ENCODE measurements at regions not wholly inside any gene's neighbourhood (a gene's known extent, or its start where the extent isn't known, plus 50 kb on each side); places are given as distances from the start of the nearest gene placed in this dataset.

DNA sequence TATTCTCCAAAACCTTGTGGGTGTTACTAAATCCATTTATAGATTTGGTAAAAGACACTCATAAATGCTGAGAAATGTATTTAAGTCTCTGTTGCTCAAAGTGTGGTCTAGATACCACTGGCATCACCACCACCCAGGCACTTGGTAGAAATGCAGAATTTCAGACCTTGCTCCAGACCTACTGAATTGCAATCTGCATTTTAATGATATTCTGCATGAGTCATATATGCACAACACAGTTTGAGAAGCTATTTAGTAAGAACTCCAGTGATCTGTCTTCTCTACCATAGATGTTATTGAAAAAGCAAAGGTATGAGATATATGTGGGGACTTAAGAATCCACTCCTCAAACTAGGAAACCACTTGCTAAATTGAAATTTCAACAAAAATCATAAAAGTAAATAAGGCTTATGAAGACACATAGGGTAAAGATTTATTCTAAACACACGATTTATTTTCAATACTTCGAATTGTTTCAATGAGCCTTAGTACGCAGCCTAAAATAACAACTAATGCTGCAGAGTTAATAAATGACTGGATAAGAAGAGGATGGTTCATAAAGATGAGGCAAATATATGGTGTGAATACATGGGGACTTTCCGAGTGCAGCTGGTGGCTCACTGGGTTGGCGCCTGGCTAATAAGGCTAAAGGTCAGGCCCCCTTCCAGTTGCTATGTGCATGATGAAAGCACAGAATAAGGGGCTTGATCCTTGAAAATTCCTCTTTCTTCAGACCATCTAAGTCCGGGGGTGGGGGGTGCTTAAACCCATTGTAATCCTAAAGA, 813.3 kb downstream of the NR2F2 start:
- DNase-seq (ENCODE audit: low read depth in 2 of 2, low spot score in 1 of 2) = no peak

GRCh38 chr15:97144377-97144711, 813.8 kb downstream of the NR2F2 start:
- DNase-seq (ENCODE audit: low read depth in 2 of 2, low spot score in 1 of 2) = no peak

DNA sequence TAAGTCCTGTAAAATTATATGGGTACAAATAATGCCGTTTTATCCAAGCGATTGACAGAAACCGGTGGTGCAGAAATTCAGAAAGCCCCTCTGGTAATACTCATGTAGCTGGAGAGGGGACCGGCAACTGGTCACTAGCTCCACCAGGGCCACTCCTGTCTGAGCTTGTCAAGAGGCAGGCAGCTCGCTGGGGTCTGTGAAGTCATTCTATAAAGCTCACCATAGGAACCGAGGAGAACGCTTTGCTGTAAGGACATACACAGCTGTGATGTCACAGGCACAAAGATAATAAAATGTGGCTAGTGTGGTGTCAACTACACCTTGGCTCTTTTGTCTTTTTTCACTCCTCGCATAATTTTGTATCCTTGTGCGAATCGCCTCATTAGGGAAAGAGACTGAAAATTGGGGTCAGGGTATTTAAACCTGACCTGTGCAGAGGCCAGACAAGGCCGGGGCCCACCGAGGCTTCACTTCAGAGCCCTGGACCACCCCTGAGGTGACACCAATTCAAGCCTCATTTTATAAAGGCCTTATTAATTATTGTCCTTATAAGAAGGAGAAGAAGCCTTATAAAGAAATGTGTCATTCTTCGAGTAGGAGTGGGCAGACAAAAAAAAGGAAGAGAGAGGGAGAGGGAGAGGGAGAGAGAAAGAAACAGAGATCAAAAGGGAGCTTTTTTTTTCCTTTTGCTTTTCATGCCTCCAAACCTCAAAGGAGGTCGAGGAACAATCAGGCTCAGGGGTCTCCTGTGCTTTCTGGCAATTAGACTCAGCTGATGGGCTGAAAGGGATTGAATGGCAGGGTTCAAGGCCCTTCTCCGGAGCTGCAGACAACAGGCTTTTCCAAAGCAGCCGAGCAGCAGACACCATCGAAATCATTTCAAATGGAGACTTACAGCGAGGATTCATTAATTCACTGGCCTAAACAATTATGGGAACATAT, 813.3 kb upstream of the ARRDC4 start:
- DNase-seq (ENCODE audit: low read depth in 2 of 2, low spot score in 1 of 2) = no peak

DNA sequence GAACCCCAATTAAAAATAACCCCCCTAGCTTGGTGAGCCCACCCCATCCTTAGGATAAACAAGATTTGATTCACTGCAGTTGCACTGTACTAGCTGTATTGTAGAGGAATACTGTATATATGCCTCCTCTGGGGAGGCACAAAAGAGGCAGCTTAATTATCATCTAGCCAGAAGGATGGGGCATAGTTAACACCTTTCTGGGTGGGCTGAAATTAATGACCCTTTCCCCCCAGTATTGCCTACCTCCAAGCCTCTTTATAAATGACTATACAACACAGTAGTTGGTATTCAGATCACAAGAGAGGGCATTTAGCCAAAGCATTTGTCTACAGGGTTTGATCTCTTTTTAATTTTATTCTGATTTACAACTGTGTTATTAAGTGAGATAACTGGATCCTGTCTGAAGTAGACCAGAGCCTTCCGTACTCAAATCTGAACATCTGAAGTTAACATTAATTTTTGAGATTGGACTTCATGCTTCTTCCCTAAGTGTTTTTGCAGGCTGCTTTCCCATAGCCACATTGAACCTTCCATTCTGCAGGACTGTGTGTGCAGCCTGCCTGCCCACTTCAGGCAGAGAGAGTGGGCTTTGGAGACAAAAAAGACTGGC, 807.0 kb upstream of the ARRDC4 start:
- no peak for DNase-seq (ENCODE audit: low read depth in 2 of 2, low spot score in 1 of 2)

DNA sequence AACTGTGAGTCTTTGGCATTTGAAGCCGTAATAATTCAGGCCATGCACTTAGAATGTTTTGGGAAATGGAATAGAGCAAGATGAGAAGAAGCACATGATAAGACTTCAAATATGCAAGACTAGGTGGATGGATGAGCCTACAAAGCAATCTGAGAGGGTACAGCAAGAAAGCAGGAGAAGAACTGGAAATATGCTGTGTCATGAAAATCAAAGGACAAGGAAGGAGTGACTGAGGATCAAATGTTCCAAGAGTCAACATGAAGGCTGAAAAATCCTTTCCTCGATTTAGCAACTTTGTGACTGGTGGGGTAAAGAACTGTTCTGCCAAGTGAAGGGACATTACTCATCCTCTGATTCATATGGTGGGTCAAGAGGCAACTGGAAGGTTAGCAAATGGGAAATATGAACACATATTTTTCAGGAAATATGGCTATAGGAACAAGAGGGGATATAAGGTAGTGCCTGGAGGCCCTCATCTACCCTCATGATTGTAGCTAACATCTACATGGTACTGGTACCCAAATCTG, 803.7 kb upstream of the ARRDC4 start:
- no peak for DNase-seq (ENCODE audit: low read depth in 2 of 2, low spot score in 1 of 2)

DNA sequence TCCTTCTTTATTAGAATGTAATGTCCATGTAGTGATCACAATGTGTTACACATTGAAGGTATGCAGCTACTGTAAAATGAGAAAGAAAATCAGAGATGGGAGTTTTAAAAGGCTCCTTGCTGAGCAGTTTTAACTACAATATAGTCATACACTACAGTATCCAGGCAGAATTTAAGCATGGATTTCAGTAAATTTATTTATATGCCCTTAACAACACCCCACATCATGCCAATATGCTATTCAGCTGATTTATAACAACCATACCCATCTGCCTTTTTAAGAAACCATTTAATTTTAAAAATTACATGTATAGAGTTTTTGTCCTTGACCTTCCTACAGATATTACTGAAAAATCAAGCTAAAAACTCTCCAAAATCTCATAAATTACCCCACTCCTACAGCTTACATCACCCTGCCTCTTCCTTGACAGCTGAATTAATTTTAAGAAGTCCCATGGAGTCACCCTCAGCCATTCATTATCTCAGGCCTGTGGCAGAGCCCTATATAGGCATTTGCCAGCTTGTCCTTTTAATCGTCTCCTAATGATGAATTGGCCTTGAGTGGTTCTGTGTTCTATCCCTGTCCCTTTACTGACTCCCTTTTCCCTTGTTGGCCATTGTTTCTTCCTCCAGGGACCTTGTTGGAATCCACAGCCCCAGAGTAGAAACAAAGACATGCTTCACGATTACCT, 797.6 kb upstream of the ARRDC4 start:
- DNase-seq (ENCODE audit: low read depth in 2 of 2, low spot score in 1 of 2) = no peak

- no peak for DNase-seq (ENCODE audit: low read depth in 2 of 2, low spot score in 1 of 2)
These were observed 795.3 kb upstream of the ARRDC4 start for GRCh38 chr15:97165205-97165604.

DNA sequence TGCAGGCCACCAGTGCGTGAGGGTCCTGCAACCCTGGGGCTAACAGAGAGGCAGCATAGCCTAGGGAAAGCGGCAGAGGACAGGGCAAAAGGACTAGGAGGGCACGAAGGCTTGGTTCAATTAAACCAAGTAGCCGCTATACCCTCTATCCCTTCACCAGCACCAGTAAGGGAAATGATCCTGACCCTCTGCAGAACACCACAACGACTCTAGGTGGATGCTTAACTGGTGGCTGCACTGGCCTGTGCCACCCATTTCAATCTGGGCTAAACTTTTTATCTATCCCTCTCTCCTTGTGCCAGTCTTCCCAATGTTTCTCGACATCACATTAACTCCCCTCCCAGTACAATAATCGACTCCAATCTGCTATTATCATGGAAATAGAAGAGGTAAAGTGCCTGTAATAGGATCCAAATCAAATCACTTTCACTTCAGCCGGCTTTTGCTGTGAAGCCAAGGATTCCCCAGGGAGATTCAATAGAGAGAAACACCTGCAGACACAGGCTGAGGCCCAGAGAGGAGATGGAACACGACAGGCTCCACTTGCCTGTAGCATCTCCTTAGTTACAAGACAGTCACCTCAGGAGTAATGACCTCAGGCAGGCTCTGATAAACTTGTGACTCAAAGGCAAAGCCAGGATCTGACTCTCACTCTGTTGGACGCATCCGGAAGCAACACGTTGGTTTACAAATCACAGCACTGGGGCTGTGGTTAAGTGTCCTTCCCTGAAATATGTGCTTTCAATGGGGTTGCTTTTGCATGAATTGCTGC, 791.6 kb upstream of the ARRDC4 start:
- no peak for DNase-seq (ENCODE audit: low read depth in 2 of 2, low spot score in 1 of 2)

- no peak for DNase-seq (ENCODE audit: low read depth in 2 of 2, low spot score in 1 of 2)
These were observed 788.9 kb upstream of the ARRDC4 start for GRCh38 chr15:97171556-97171955.

DNA sequence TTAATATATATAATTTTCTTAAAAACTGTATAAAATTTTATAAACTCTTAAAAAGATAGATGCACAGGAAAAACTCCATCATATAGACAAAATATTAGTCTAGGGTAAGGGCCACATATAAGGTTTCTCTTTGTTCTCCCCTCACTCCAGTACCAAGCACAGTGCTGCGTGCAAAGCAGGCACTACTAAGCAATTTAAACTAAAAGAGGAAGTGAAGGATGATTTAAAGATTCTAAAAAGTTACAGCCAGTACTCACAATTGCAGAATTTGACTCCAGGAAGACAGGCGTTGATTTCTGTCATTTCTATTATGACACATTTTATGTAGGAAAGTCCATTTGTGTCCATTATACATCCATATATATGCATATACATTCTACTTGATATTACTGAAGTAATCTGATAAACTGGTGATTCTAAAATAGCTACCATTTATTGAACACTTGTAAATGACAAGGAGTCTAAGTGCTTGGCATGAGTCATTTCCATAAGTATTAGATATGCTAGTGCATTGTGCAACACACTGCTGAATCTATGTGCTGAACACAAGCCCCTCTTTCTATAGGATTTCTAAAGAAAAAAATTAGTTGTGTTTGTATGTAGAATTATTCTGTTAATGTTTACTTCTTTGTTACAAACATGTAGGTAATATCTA, 785.5 kb upstream of the ARRDC4 start:
- DNase-seq (ENCODE audit: low read depth in 2 of 2, low spot score in 1 of 2) = no peak

- no peak for DNase-seq (ENCODE audit: low read depth in 2 of 2, low spot score in 1 of 2)
These were observed 783.3 kb upstream of the ARRDC4 start for GRCh38 chr15:97177151-97177577.

DNA sequence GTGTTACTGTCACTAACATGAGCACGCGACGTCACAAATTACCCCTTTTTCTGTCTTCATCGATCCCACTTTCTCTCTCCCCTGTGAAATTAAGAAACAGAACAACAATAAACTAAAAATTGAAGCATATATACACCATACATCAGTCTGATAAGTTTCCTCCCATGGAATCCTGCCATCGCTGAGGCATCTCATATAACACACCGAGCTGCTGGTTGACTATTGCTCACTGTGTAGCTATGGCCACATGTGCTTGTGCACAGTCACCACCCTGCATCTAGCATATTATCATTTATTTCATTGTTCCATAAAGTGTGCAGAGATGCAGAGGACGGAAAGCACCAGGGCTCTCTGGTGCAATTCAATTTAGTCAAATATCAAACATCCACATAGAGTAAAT, 777.9 kb upstream of the ARRDC4 start:
- no peak for DNase-seq (ENCODE audit: low read depth in 2 of 2, low spot score in 1 of 2)

DNA sequence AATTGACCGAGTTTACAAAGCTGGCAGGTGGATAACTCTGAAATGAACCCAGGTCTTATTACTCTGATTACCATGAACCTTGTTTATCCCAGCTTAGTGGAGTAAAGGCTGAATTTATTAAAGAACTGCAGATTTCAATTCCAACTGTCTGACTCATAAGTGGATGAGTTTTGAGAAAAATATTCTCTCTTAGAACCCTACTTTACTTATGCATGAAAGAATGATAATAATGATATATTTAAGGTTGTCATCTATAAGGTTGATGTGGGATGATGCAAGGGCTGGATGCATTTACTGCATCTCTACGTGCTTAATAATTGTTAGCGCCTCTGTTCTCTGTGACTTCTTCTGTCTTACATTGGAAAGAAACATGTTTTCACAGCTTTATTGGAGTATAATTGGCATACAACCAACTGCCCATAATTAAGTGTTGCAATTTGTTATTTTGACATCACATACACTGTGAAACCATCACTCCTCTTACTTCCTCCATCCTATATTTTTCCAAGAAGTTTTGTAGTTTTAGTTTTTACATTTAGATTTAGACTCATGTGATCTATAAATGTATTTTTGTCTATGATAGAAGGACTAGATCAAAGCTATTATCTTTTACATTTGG, 771.2 kb upstream of the ARRDC4 start:
- DNase-seq (ENCODE audit: low read depth in 2 of 2, low spot score in 1 of 2) = no peak

DNA sequence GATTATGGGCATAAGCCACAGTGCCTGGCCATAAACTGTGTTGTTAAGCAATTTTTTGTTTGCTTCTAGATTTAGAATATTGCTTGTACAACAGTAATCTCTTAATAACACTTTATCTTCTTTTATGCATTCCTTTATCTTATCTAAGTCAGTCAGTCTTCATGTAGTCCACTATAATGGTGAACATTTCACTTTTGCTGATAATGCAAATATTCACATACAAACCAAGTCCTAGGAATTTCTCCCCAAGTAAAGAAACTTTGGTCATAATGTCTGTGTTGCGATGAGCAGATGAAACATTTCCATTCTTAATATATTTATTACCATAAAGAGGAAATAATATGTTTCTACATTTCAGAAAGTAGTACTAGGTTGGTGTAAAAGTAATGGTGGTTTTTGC, 765.8 kb upstream of the ARRDC4 start:
- DNase-seq (ENCODE audit: low read depth in 2 of 2, low spot score in 1 of 2) = no peak

GRCh38 chr15:97196048-97197014, 764.2 kb upstream of the ARRDC4 start:
- no peak for DNase-seq (ENCODE audit: low read depth in 2 of 2, low spot score in 1 of 2)

GRCh38 chr15:97199393-97200051, 761.0 kb upstream of the ARRDC4 start:
- no peak for DNase-seq (ENCODE audit: low read depth in 2 of 2, low spot score in 1 of 2)

DNA sequence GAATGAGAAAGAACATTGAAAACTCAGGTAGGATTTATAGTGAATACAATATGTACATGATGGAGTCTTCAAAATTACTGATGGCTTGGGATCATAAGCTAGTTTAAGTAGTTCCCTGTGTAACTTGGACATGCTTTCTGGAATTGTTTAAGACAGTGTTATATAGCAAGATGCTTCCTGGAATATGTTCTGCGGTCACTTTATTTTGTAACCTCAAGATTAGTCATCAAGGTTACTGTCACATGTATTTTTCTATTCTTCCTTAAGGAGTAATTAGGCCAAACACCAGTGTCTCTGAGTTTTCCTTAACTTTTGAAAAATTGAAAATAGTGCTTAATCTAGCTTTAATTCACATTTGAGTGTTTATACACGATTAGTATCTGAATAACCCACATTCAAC, 760.3 kb upstream of the ARRDC4 start:
- DNase-seq (ENCODE audit: low read depth in 2 of 2, low spot score in 1 of 2) = no peak

DNA sequence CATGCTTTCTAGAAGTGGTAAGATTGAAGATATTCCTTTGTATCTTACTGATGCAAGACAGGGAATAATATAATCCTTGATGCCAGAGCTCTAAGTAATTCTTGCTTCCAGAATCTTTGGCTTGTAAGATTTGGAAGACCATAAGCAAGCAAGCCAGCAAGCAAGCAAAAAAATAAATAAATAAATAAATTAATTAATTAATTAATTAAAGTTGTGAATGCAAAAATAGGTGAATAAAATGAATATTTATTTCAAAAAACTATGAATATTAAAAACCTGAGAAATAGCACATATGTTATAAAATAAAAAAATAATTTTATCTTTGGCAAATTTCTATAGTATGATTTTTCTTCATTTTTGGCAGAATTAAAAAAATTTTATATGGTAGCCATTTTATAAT, 750.2 kb upstream of the ARRDC4 start:
- DNase-seq (ENCODE audit: low read depth in 2 of 2, low spot score in 1 of 2) = no peak
